ENCODE measurements at regions not wholly inside any gene's neighbourhood (a gene's known extent, or its start where the extent isn't known, plus 50 kb on each side); places are given as distances from the start of the nearest gene placed in this dataset.
"Not testable (repeated sequence)": the region's sequence is repeated elsewhere in the genome, so short reads cannot be mapped to it uniquely, and the experiment has no call there.

- Mint-ChIP-seq H3K36me3 (no peaks in the 10 kb centered on the region), H3K27ac (no peak overlapping the region), H3K4me3 (no peak overlapping the region)
Measured at GRCh38 chr18:47720741-47721140, 209.7 kb downstream of the SMAD2 start.

GRCh38 chr18:47719096-47719780 is 211.2 kb downstream of the SMAD2 start:
- no peak for DNase-seq
- Mint-ChIP-seq H3K4me3 (no peak overlapping the region), H3K27ac (no peak overlapping the region), H3K27me3 (ENCODE audit: low read depth in 3 of 3) (peaks cover 0 to 3% (median 3%) of the 10 kb centered on the region in 3 donors), H3K36me3 (no peaks in the 10 kb centered on the region), H3K4me1 (no peaks in the 10 kb centered on the region), H3K9me3 (no peaks in the 10 kb centered on the region)

More at GRCh38 chr18:47720741-47721140, 209.7 kb downstream of the SMAD2 start:
- Mint-ChIP-seq H3K27me3 (ENCODE audit: low read depth in 3 of 3) (peaks cover 0 to 7% (median 0%) of the 10 kb centered on the region in 3 donors), H3K4me1 (no peaks in the 10 kb centered on the region), H3K9me3 (no peaks in the 10 kb centered on the region)
- no peak for DNase-seq

GRCh38 chr18:47718646-47719045 is 211.8 kb downstream of the SMAD2 start:
- H3K27me3 Mint-ChIP-seq (ENCODE audit: low read depth in 3 of 3) = peaks cover 0 to 3% (median 3%) of the 10 kb centered on the region in 3 donors
- no peaks in the 10 kb centered on the region for H3K4me1 Mint-ChIP-seq
- no peak overlapping the region for H3K4me3 Mint-ChIP-seq
- DNase-seq = no peak
- no peaks in the 10 kb centered on the region for H3K36me3 Mint-ChIP-seq
- no peak overlapping the region for H3K27ac Mint-ChIP-seq
- no peaks in the 10 kb centered on the region for H3K9me3 Mint-ChIP-seq

- Mint-ChIP-seq H3K9me3 (no peaks in the 10 kb centered on the region), H3K36me3 (no peaks in the 10 kb centered on the region), H3K4me3 (no peak overlapping the region), H3K4me1 (no peaks in the 10 kb centered on the region), H3K27me3 (ENCODE audit: low read depth in 3 of 3) (peaks cover 0 to 3% (median 3%) of the 10 kb centered on the region in 3 donors), H3K27ac (no peak overlapping the region)
- DNase-seq = no peak
Measured at GRCh38 chr18:47717257-47717656, 213.2 kb downstream of the SMAD2 start.

GRCh38 chr18:47716632-47717185 is 213.8 kb downstream of the SMAD2 start:
- no peak overlapping the region for H3K27ac Mint-ChIP-seq
- H3K4me3 Mint-ChIP-seq = no peak overlapping the region
- no peaks in the 10 kb centered on the region for H3K9me3 Mint-ChIP-seq
- peaks cover 0 to 3% (median 3%) of the 10 kb centered on the region in 3 donors for H3K27me3 Mint-ChIP-seq (ENCODE audit: low read depth in 3 of 3)
- H3K4me1 Mint-ChIP-seq = no peaks in the 10 kb centered on the region
- DNase-seq = no peak
- H3K36me3 Mint-ChIP-seq = no peaks in the 10 kb centered on the region

GRCh38 chr18:47710451-47710850 is 220.0 kb downstream of the SMAD2 start:
- Mint-ChIP-seq H3K36me3 (no peaks in the 10 kb centered on the region), H3K27me3 (ENCODE audit: low read depth in 3 of 3) (peaks cover 1 to 8% (median 7%) of the 10 kb centered on the region in 3 donors), H3K4me1 (no peaks in the 10 kb centered on the region), H3K4me3 (no peak overlapping the region), H3K27ac (no peak overlapping the region), H3K9me3 (no peaks in the 10 kb centered on the region)
- DNase-seq = no peak

GRCh38 chr18:47709556-47709955 is 220.9 kb downstream of the SMAD2 start:
- Mint-ChIP-seq H3K27me3 (ENCODE audit: low read depth in 3 of 3) (peaks cover 1 to 8% (median 4%) of the 10 kb centered on the region in 3 donors), H3K9me3 (no peaks in the 10 kb centered on the region), H3K4me3 (no peak overlapping the region), H3K4me1 (no peaks in the 10 kb centered on the region), H3K27ac (no peak overlapping the region), H3K36me3 (no peaks in the 10 kb centered on the region)
- no peak for DNase-seq

GRCh38 chr18:47708206-47708605 is 222.3 kb downstream of the SMAD2 start:
- Mint-ChIP-seq H3K9me3 (no peaks in the 10 kb centered on the region), H3K36me3 (no peaks in the 10 kb centered on the region), H3K27ac (no peak overlapping the region), H3K4me1 (no peaks in the 10 kb centered on the region), H3K27me3 (ENCODE audit: low read depth in 3 of 3) (peaks cover 1 to 10% (median 4%) of the 10 kb centered on the region in 3 donors), H3K4me3 (no peak overlapping the region)
- no peak for DNase-seq

- no peak for DNase-seq
- no peaks in the 10 kb centered on the region for H3K4me1 Mint-ChIP-seq
- H3K4me3 Mint-ChIP-seq = no peak overlapping the region
- H3K27ac Mint-ChIP-seq = no peak overlapping the region
- H3K9me3 Mint-ChIP-seq = no peaks in the 10 kb centered on the region
- H3K27me3 Mint-ChIP-seq (ENCODE audit: low read depth in 3 of 3) = peaks cover 0 to 8% (median 2%) of the 10 kb centered on the region in 3 donors
- H3K36me3 Mint-ChIP-seq = no peaks in the 10 kb centered on the region
Measured at GRCh38 chr18:47701134-47701533, 229.3 kb downstream of the SMAD2 start.

GRCh38 chr18:47696870-47697269 is 233.6 kb downstream of the SMAD2 start:
- Mint-ChIP-seq H3K4me1 (no peaks in the 10 kb centered on the region), H3K9me3 (no peaks in the 10 kb centered on the region), H3K27ac (no peak overlapping the region), H3K4me3 (no peak overlapping the region), H3K27me3 (ENCODE audit: low read depth in 3 of 3) (peaks cover 0 to 3% (median 2%) of the 10 kb centered on the region in 3 donors), H3K36me3 (no peaks in the 10 kb centered on the region)
- DNase-seq = no peak

- H3K27ac Mint-ChIP-seq = no peak overlapping the region
- peaks cover 2 to 4% (median 3%) of the 10 kb centered on the region in 3 donors for H3K27me3 Mint-ChIP-seq (ENCODE audit: low read depth in 3 of 3)
- H3K4me3 Mint-ChIP-seq = no peak overlapping the region
Measured at GRCh38 chr18:47691611-47692010, 238.8 kb downstream of the SMAD2 start.

GRCh38 chr18:47690778-47691177 is 239.7 kb downstream of the SMAD2 start:
- not testable (repeated sequence) for H3K27ac Mint-ChIP-seq

More at GRCh38 chr18:47691611-47692010, 238.8 kb downstream of the SMAD2 start:
- no peak for DNase-seq
- Mint-ChIP-seq H3K9me3 (peaks cover 0 to 1% (median 0%) of the 10 kb centered on the region in 6 donors), H3K36me3 (no peaks in the 10 kb centered on the region), H3K4me1 (no peaks in the 10 kb centered on the region)

GRCh38 chr18:47689371-47689770 is 241.1 kb downstream of the SMAD2 start:
- Mint-ChIP-seq H3K27ac (no peak overlapping the region), H3K27me3 (ENCODE audit: low read depth in 3 of 3) (peaks cover 2 to 4% (median 3%) of the 10 kb centered on the region in 3 donors), H3K9me3 (peaks cover 0 to 1% (median 0%) of the 10 kb centered on the region in 6 donors), H3K4me1 (no peaks in the 10 kb centered on the region), H3K4me3 (no peak overlapping the region), H3K36me3 (no peaks in the 10 kb centered on the region)
- DNase-seq = no peak

More at GRCh38 chr18:47690778-47691177, 239.7 kb downstream of the SMAD2 start:
- not testable (repeated sequence) for DNase-seq; H3K9me3 Mint-ChIP-seq; H3K4me3 Mint-ChIP-seq; H3K36me3 Mint-ChIP-seq; H3K27me3 Mint-ChIP-seq (ENCODE audit: low read depth in 3 of 3); H3K4me1 Mint-ChIP-seq

GRCh38 chr18:47686806-47687205 is 243.7 kb downstream of the SMAD2 start:
- peaks cover 2 to 4% (median 3%) of the 10 kb centered on the region in 3 donors for H3K27me3 Mint-ChIP-seq (ENCODE audit: low read depth in 3 of 3)
- no peak for DNase-seq
- H3K9me3 Mint-ChIP-seq = peaks cover 0 to 1% (median 0%) of the 10 kb centered on the region in 6 donors
- H3K27ac Mint-ChIP-seq = no peak overlapping the region
- no peaks in the 10 kb centered on the region for H3K4me1 Mint-ChIP-seq
- H3K4me3 Mint-ChIP-seq = no peak overlapping the region
- H3K36me3 Mint-ChIP-seq = no peaks in the 10 kb centered on the region
